H9 (cell line): ENCODE measurements at regions not wholly inside any gene's neighbourhood (a gene's known extent, or its start where the extent isn't known, plus 50 kb on each side); places are given as distances from the start of the nearest gene placed in this dataset.

ENCODE experiments used
- DNase-seq: peaks from one replicate; pipeline ENCODE4 v3.0.0-alpha.2; 2017
- H2AFZ ChIP-seq: one replicate; pipeline ENCODE4 v1.6.1; 2013; ENCODE audit warnings: mild to moderate bottlenecking, low read length, control low read depth, moderate library complexity
- H2AK5ac ChIP-seq: 2 replicates; pipeline ENCODE4 v1.6.1; 2013; ENCODE audit warnings: low read length, control low read depth, mixed read lengths; ENCODE audit not compliant: insufficient read length
- H2BK120ac ChIP-seq: one replicate; pipeline ENCODE4 v1.6.1; 2013; ENCODE audit warnings: low read depth, mild to moderate bottlenecking, low read length, control low read depth, inconsistent platforms; ENCODE audit not compliant: poor library complexity, severe bottlenecking
- H2BK12ac ChIP-seq: 2 replicates; pipeline ENCODE4 v1.6.1; 2013; ENCODE audit warnings: low read length, control low read depth, mixed read lengths, low read depth; ENCODE audit not compliant: insufficient read length
- H2BK15ac ChIP-seq: 2 replicates; pipeline ENCODE4 v1.6.1; 2013; ENCODE audit warnings: low read depth, low read length, control low read depth
- H2BK20ac ChIP-seq: one replicate; pipeline ENCODE4 v1.6.1; 2013; ENCODE audit warnings: low read depth, mild to moderate bottlenecking, low read length, control low read depth, inconsistent platforms; ENCODE audit not compliant: poor library complexity, severe bottlenecking
- H2BK5ac ChIP-seq: 2 replicates; pipeline ENCODE4 v1.6.1; 2013; ENCODE audit warnings: low read length, control low read depth, mixed read lengths; ENCODE audit not compliant: insufficient read length
- H3K14ac ChIP-seq: 2 replicates; pipeline ENCODE4 v1.6.1; 2013; ENCODE audit warnings: low read length, control low read depth; ENCODE audit not compliant: insufficient read depth
- H3K18ac ChIP-seq: 2 replicates; pipeline ENCODE4 v1.6.1; 2013; ENCODE audit warnings: low read depth, mild to moderate bottlenecking, mixed read lengths, low read length, control low read depth; ENCODE audit not compliant: insufficient read length
- H3K23ac ChIP-seq: 2 replicates; pipeline ENCODE4 v1.6.1; 2013; ENCODE audit warnings: low read length, control low read depth, mixed read lengths, low read depth; ENCODE audit not compliant: insufficient read length
- H3K23me2 ChIP-seq: 2 replicates; pipeline ENCODE4 v1.6.1; 2013; ENCODE audit warnings: low read depth, mild to moderate bottlenecking, mixed read lengths, low read length, control low read depth; ENCODE audit not compliant: insufficient read length, poor library complexity, severe bottlenecking
- H3K27ac ChIP-seq: 2 replicates; pipeline ENCODE4 v1.5.1; 2013; ENCODE audit warnings: low read length, control low read depth, mixed read lengths, low read depth; ENCODE audit not compliant: insufficient read length
- H3K27me3 ChIP-seq: 2 replicates; pipeline ENCODE4 v1.6.1; 2013; ENCODE audit warnings: low read length, control low read depth, inconsistent platforms; ENCODE audit not compliant: insufficient read depth
- H3K4ac ChIP-seq: 2 replicates; pipeline ENCODE4 v1.6.1; 2013; ENCODE audit warnings: low read depth, mild to moderate bottlenecking, control low read depth, inconsistent platforms, low read length, moderate library complexity
- H3K4me1 ChIP-seq: 2 replicates; pipeline ENCODE4 v1.6.1; 2013; ENCODE audit warnings: low read length, control low read depth, inconsistent platforms; ENCODE audit not compliant: insufficient read depth
- H3K4me2 ChIP-seq: 2 replicates; pipeline ENCODE4 v1.6.1; 2013; ENCODE audit warnings: low read length, control low read depth, mixed read lengths; ENCODE audit not compliant: insufficient read length, insufficient read depth
- H3K56ac ChIP-seq: 2 replicates; pipeline ENCODE4 v1.6.1; 2013; ENCODE audit warnings: low read depth, mild to moderate bottlenecking, mixed read lengths, low read length, control low read depth; ENCODE audit not compliant: insufficient read length
- H3K79me1 ChIP-seq: 2 replicates; pipeline ENCODE4 v1.6.1; 2013; ENCODE audit warnings: low read depth, mild to moderate bottlenecking, moderate library complexity, low read length, control low read depth, inconsistent platforms; ENCODE audit not compliant: insufficient read depth, poor library complexity, severe bottlenecking
- H3K79me2 ChIP-seq: 2 replicates; pipeline ENCODE4 v1.6.1; 2013; ENCODE audit warnings: low read length, control low read depth, inconsistent platforms; ENCODE audit not compliant: insufficient read depth
- H3K9ac ChIP-seq: 2 replicates; pipeline ENCODE4 v1.6.1; 2013; ENCODE audit warnings: low read length, control low read depth, mixed read lengths; ENCODE audit not compliant: insufficient read length; ENCODE audit errors: extremely low read depth
- H3K9me3 ChIP-seq: one replicate; pipeline ENCODE4 v1.6.1; 2013; ENCODE audit warnings: low read depth, low read length, inconsistent platforms; ENCODE audit not compliant: control insufficient read depth
- H3T11ph ChIP-seq: one replicate; pipeline ENCODE4 v1.6.1; 2013; ENCODE audit warnings: mild to moderate bottlenecking, low read length, control low read depth, inconsistent platforms
- H4K20me1 ChIP-seq: one replicate; pipeline ENCODE4 v1.6.1; 2013; ENCODE audit not compliant: control insufficient read depth, insufficient read length, insufficient read depth
- H4K5ac ChIP-seq: 2 replicates; pipeline ENCODE4 v1.6.1; 2013; ENCODE audit warnings: low read depth, mild to moderate bottlenecking, mixed read lengths, low read length, control low read depth; ENCODE audit not compliant: insufficient read length
- H4K8ac ChIP-seq: replicated peaks from 2 replicates; pipeline ENCODE4 v1.6.1; 2013; ENCODE audit warnings: low read length, control low read depth, mixed read lengths, low read depth; ENCODE audit not compliant: insufficient read length
- H4K91ac ChIP-seq: 2 replicates; pipeline ENCODE4 v1.6.1; 2013; ENCODE audit warnings: low read depth, mild to moderate bottlenecking, moderate library complexity, mixed read lengths, low read length, control low read depth; ENCODE audit not compliant: insufficient read length
- H3K27ac Mint-ChIP-seq, 3 experiments: 2 replicates in 2 of 3; 3 replicates in 1 of 3; pipeline ENCODE4 v1.8.0; 2020 to 2021; ENCODE audit warnings: mixed read lengths in 3 of 3, mild to moderate bottlenecking in 1 of 3, moderate library complexity in 1 of 3
- H3K27me3 Mint-ChIP-seq: 2 replicates; pipeline ENCODE4 v1.8.0; 2021; ENCODE audit warnings: low read depth, mild to moderate bottlenecking, moderate library complexity, mixed read lengths
- H3K36me3 Mint-ChIP-seq, 3 experiments: 2 replicates in 2 of 3; 3 replicates in 1 of 3; pipeline ENCODE4 v1.8.0; 2020 to 2021; ENCODE audit warnings: low read depth in 3 of 3, mixed read lengths in 3 of 3; ENCODE audit not compliant: insufficient read depth in 1 of 3
- H3K4me1 Mint-ChIP-seq, 2 experiments: 2 replicates each; pipeline ENCODE4 v1.8.0; 2020; ENCODE audit warnings: mixed read lengths in 2 of 2
- H3K4me3 Mint-ChIP-seq, 2 experiments: 2 replicates in 1 of 2; 3 replicates in 1 of 2; pipeline ENCODE4 v1.8.0; 2020 to 2021; ENCODE audit warnings: mild to moderate bottlenecking in 2 of 2, mixed read lengths in 2 of 2, moderate library complexity in 1 of 2
- H3K9me3 Mint-ChIP-seq, 2 experiments: 2 replicates in 1 of 2; 3 replicates in 1 of 2; pipeline ENCODE4 v1.8.0; 2020; ENCODE audit warnings: mild to moderate bottlenecking in 2 of 2, mixed read lengths in 2 of 2, moderate library complexity in 1 of 2
- WGBS: extraction: QIAGEN DNeasy Blood & Tissue Kit; methylation state at CpG from one replicate; pipeline ENCODE4 v1.1.7; 2013; ENCODE audit warnings: missing lambda C conversion rate, low lambda C conversion rate, mixed read lengths; ENCODE audit not compliant: insufficient read length; ENCODE audit errors: extremely low coverage; 5-methylcytosine and 5-hydroxymethylcytosine counted together
- TF ChIP-seq, protein P1 (sequence below): fragments of 200-600 bp; sonication (generic); conservative IDR thresholded peaks from 3 replicates; pipeline ENCODE4 v1.8.0; 2021; ENCODE audit warnings: antibody characterized with exemption, mild to moderate bottlenecking

DNA sequence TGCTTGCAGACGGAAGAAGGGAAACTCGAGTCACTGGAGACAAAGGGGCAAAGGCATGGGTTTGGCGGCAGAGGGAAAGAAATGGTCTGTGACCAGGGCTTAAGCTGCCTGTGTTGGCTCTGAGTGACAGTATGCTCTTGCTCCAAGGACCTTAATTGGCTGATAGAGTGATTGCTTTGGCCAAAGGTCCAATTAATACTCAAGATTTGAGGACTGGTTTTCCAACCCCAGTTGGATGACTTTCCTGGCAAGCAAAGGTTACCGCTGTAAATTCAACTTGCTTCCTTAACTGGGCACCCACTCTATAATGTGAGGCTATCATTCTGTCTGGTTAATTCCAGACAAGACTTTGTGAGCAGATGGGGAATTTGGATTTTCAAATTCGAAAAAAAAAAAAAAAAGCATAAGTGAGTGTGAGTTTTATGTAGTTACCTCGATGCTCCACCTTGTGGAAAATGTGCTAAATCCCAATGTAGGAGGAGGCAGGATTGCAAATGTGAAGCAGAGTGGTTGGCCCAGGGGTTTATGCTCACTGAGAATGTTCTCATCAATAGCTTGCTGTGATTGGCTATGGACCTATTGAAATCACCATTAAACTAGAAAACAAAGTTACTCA, 150.7 kb upstream of the GMDS start:
- H3K27me3 ChIP-seq, result no peaks in the 10 kb centered on the region
- H2BK20ac ChIP-seq, result no peak overlapping the region
- no peak overlapping the region for H4K8ac ChIP-seq
- H3K4me1 Mint-ChIP-seq, result no peaks in the 10 kb centered on the region
- no peak overlapping the region for H3K18ac ChIP-seq
- no peak for DNase-seq
- H3T11ph ChIP-seq, result no peak overlapping the region
- H4K91ac ChIP-seq, result no peak overlapping the region
- no peaks in the 10 kb centered on the region for H3K4me1 ChIP-seq
- H3K14ac ChIP-seq, result no peak overlapping the region
- no peak overlapping the region for H3K27ac ChIP-seq
- H3K27ac Mint-ChIP-seq, result peak overlapping the region in 1 of 3 experiments; percentile 95; a peak in 1 of 7 replicates
- no peak overlapping the region for H3K4me2 ChIP-seq
- H3K56ac ChIP-seq, result no peak overlapping the region
- no peaks in the 10 kb centered on the region for H3K23me2 ChIP-seq
- H3K4me3 Mint-ChIP-seq, result no peak overlapping the region
- H3K9me3 ChIP-seq, result no peaks in the 10 kb centered on the region
- H2BK120ac ChIP-seq, result no peak overlapping the region
- H2BK15ac ChIP-seq, result no peak overlapping the region
- no peak overlapping the region for H3K4ac ChIP-seq
- no peak overlapping the region for H4K5ac ChIP-seq
- TF ChIP-seq, protein P1, sequence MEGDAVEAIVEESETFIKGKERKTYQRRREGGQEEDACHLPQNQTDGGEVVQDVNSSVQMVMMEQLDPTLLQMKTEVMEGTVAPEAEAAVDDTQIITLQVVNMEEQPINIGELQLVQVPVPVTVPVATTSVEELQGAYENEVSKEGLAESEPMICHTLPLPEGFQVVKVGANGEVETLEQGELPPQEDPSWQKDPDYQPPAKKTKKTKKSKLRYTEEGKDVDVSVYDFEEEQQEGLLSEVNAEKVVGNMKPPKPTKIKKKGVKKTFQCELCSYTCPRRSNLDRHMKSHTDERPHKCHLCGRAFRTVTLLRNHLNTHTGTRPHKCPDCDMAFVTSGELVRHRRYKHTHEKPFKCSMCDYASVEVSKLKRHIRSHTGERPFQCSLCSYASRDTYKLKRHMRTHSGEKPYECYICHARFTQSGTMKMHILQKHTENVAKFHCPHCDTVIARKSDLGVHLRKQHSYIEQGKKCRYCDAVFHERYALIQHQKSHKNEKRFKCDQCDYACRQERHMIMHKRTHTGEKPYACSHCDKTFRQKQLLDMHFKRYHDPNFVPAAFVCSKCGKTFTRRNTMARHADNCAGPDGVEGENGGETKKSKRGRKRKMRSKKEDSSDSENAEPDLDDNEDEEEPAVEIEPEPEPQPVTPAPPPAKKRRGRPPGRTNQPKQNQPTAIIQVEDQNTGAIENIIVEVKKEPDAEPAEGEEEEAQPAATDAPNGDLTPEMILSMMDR, result no peak
- peaks cover 11 to 18% of the 10 kb centered on the region in 2 experiments; a peak in 4 of 5 replicates for H3K9me3 Mint-ChIP-seq
- H3K9ac ChIP-seq, result no peak overlapping the region
- H4K20me1 ChIP-seq, result no peaks in the 10 kb centered on the region
- H3K79me2 ChIP-seq, result no peaks in the 10 kb centered on the region
- no peak overlapping the region for H2AK5ac ChIP-seq
- no peak overlapping the region for H2AFZ ChIP-seq
- H3K79me1 ChIP-seq, result no peaks in the 10 kb centered on the region
- no peak overlapping the region for H3K23ac ChIP-seq
- H2BK12ac ChIP-seq, result no peak overlapping the region
- H3K27me3 Mint-ChIP-seq, result peaks cover 4% of the 10 kb centered on the region
- H3K36me3 Mint-ChIP-seq, result peaks cover 2 to 16% (median 6%) of the 10 kb centered on the region in 3 experiments; a peak in 4 of 7 replicates
- no CpG with 5 or more reads among the region's 6 CpGs for WGBS
- no peak overlapping the region for H2BK5ac ChIP-seq
